Neutrophil (primary cell): ENCODE measurements at regions not wholly inside any gene's neighbourhood (a gene's known extent, or its start where the extent isn't known, plus 50 kb on each side); places are given as distances from the start of the nearest gene placed in this dataset.

Experiments
- H3K27ac ChIP-seq: fragments of 200-600 bp; sonication (generic); 2 replicates; pipeline ENCODE4 v1.5.1; 2016; ENCODE audit warnings: mild to moderate bottlenecking, moderate library complexity
- H3K27me3 ChIP-seq: fragments of 200-600 bp; sonication (generic); 2 replicates; pipeline ENCODE4 v1.6.0; 2016; ENCODE audit warnings: mild to moderate bottlenecking
- H3K36me3 ChIP-seq: fragments of 200-600 bp; sonication (generic); 2 replicates; pipeline ENCODE4 v1.5.1; 2017
- H3K4me1 ChIP-seq, 2 experiments: fragments of 200-600 bp in 1 of 2; sonication (generic) in 1 of 2; 1 replicate in 1 of 2; 2 replicates in 1 of 2; pipeline versions ENCODE4 v1.5.1 to v1.6.1; 2013 to 2016; ENCODE audit warnings: low read depth in 1 of 2, low read length in 1 of 2, mild to moderate bottlenecking in 1 of 2, moderate library complexity in 1 of 2; ENCODE audit not compliant: control insufficient read depth in 1 of 2, insufficient read depth in 1 of 2
- H3K4me3 ChIP-seq, 2 experiments: fragments of 200-600 bp in 1 of 2; sonication (generic) in 1 of 2; 1 replicate in 1 of 2; 2 replicates in 1 of 2; pipeline ENCODE4 v1.5.1; 2013 to 2016; ENCODE audit warnings: low read depth in 1 of 2, low read length in 1 of 2, mild to moderate bottlenecking in 1 of 2, moderate library complexity in 1 of 2
- H3K9me3 ChIP-seq: fragments of 200-600 bp; sonication (generic); 2 replicates; pipeline ENCODE4 v1.5.1; 2016
- CTCF ChIP-seq: fragments of 200-600 bp; sonication (generic); IDR thresholded peaks from 2 replicates; pipeline ENCODE4 v1.5.1; 2016; ENCODE audit warnings: antibody characterized with exemption

- H3K36me3 ChIP-seq = no peaks in the 10 kb centered on the region
- H3K27me3 ChIP-seq = no peaks in the 10 kb centered on the region
- no peaks in the 10 kb centered on the region for H3K9me3 ChIP-seq
- no peaks in the 10 kb centered on the region for H3K4me1 ChIP-seq
- H3K4me3 ChIP-seq = no peak overlapping the region
- no peak overlapping the region for H3K27ac ChIP-seq
- no peak for TF ChIP-seq CTCF
These were observed 1327.0 kb downstream of the NSUN3 start for GRCh38 chr3:95389725-95390313.

GRCh38 chr3:95394286-95394685 is 1331.4 kb downstream of the NSUN3 start:
- no peak for TF ChIP-seq CTCF

GRCh38 chr3:95399585-95399984 is 1336.7 kb downstream of the NSUN3 start:
- H3K27ac ChIP-seq = no peak overlapping the region
- TF ChIP-seq CTCF = no peak

More at GRCh38 chr3:95394286-95394685, 1331.4 kb downstream of the NSUN3 start:
- Histone ChIP-seq H3K36me3 (no peaks in the 10 kb centered on the region), H3K27me3 (no peaks in the 10 kb centered on the region), H3K4me1 (no peaks in the 10 kb centered on the region), H3K27ac (no peak overlapping the region), H3K9me3 (no peaks in the 10 kb centered on the region), H3K4me3 (no peak overlapping the region)

GRCh38 chr3:95401693-95402092 is 1338.8 kb downstream of the NSUN3 start:
- Histone ChIP-seq H3K9me3 (no peaks in the 10 kb centered on the region), H3K36me3 (no peaks in the 10 kb centered on the region), H3K4me1 (no peaks in the 10 kb centered on the region), H3K27me3 (no peaks in the 10 kb centered on the region), H3K27ac (no peak overlapping the region), H3K4me3 (no peak overlapping the region)
- TF ChIP-seq CTCF = no peak

More at GRCh38 chr3:95399585-95399984, 1336.7 kb downstream of the NSUN3 start:
- H3K27me3 ChIP-seq = no peaks in the 10 kb centered on the region
- no peaks in the 10 kb centered on the region for H3K9me3 ChIP-seq
- no peaks in the 10 kb centered on the region for H3K36me3 ChIP-seq
- no peak overlapping the region for H3K4me3 ChIP-seq
- H3K4me1 ChIP-seq = no peaks in the 10 kb centered on the region

- H3K36me3 ChIP-seq = no peaks in the 10 kb centered on the region
- no peak for TF ChIP-seq CTCF
These were observed 1345.0 kb downstream of the NSUN3 start for GRCh38 chr3:95407709-95408463.

More at GRCh38 chr3:95407709-95408463, 1345.0 kb downstream of the NSUN3 start:
- Histone ChIP-seq H3K9me3 (no peaks in the 10 kb centered on the region), H3K4me3 (no peak overlapping the region), H3K27ac (no peak overlapping the region), H3K27me3 (no peaks in the 10 kb centered on the region), H3K4me1 (no peaks in the 10 kb centered on the region)
